ENCODE measurements at regions not wholly inside any gene's neighbourhood (a gene's known extent, or its start where the extent isn't known, plus 50 kb on each side); places are given as distances from the start of the nearest gene placed in this dataset.
"Not testable (repeated sequence)": the region's sequence is repeated elsewhere in the genome, so short reads cannot be mapped to it uniquely, and the experiment has no call there.

- Mint-ChIP-seq H3K27me3 (no peaks in the 10 kb centered on the region), H3K36me3 (no peaks in the 10 kb centered on the region)
Measured at GRCh38 chr21:16426936-16427335, 697.2 kb downstream of the USP25 start.

GRCh38 chr21:16427587-16428087, 697.9 kb downstream of the USP25 start:
- Mint-ChIP-seq H3K36me3 (no peaks in the 10 kb centered on the region), H3K27ac (no peak overlapping the region), H3K27me3 (no peaks in the 10 kb centered on the region), H3K4me3 (no peak overlapping the region), H3K4me1 (no peaks in the 10 kb centered on the region), H3K9me3 (no peaks in the 10 kb centered on the region)
- no peak for DNase-seq

More at GRCh38 chr21:16426936-16427335, 697.2 kb downstream of the USP25 start:
- H3K9me3 Mint-ChIP-seq, result no peaks in the 10 kb centered on the region
- H3K27ac Mint-ChIP-seq, result no peak overlapping the region
- no peak overlapping the region for H3K4me3 Mint-ChIP-seq
- DNase-seq, result no peak
- H3K4me1 Mint-ChIP-seq, result no peaks in the 10 kb centered on the region

GRCh38 chr21:16437586-16437985, 707.8 kb downstream of the USP25 start:
- no peaks in the 10 kb centered on the region for H3K27me3 Mint-ChIP-seq
- no peak overlapping the region for H3K27ac Mint-ChIP-seq
- no peaks in the 10 kb centered on the region for H3K36me3 Mint-ChIP-seq
- no peaks in the 10 kb centered on the region for H3K4me1 Mint-ChIP-seq
- no peak overlapping the region for H3K4me3 Mint-ChIP-seq
- no peaks in the 10 kb centered on the region for H3K9me3 Mint-ChIP-seq
- DNase-seq, result no peak

- DNase-seq, result no peak
- Mint-ChIP-seq H3K27me3 (no peaks in the 10 kb centered on the region), H3K9me3 (no peaks in the 10 kb centered on the region), H3K4me1 (no peaks in the 10 kb centered on the region), H3K27ac (no peak overlapping the region), H3K4me3 (no peak overlapping the region), H3K36me3 (no peaks in the 10 kb centered on the region)
Measured at GRCh38 chr21:16438761-16439160, 709.0 kb downstream of the USP25 start.

GRCh38 chr21:16441789-16442188, 712.0 kb downstream of the USP25 start:
- Mint-ChIP-seq H3K27ac (no peak overlapping the region), H3K9me3 (peaks cover 1% of the 10 kb centered on the region), H3K36me3 (no peaks in the 10 kb centered on the region), H3K27me3 (no peaks in the 10 kb centered on the region), H3K4me3 (no peak overlapping the region), H3K4me1 (no peaks in the 10 kb centered on the region)
- DNase-seq, result no peak

- no peak for DNase-seq
- no peaks in the 10 kb centered on the region for H3K4me1 Mint-ChIP-seq
- H3K27me3 Mint-ChIP-seq, result no peaks in the 10 kb centered on the region
- H3K36me3 Mint-ChIP-seq, result no peaks in the 10 kb centered on the region
- no peak overlapping the region for H3K4me3 Mint-ChIP-seq
- no peak overlapping the region for H3K27ac Mint-ChIP-seq
- no peaks in the 10 kb centered on the region for H3K9me3 Mint-ChIP-seq
Measured at GRCh38 chr21:16454399-16454798, 724.6 kb downstream of the USP25 start.

GRCh38 chr21:16455526-16455925, 725.7 kb downstream of the USP25 start:
- no peaks in the 10 kb centered on the region for H3K9me3 Mint-ChIP-seq
- no peaks in the 10 kb centered on the region for H3K4me1 Mint-ChIP-seq
- H3K27ac Mint-ChIP-seq, result no peak overlapping the region

GRCh38 chr21:16455978-16456377, 726.2 kb downstream of the USP25 start:
- H3K4me1 Mint-ChIP-seq, result no peaks in the 10 kb centered on the region
- no peak overlapping the region for H3K4me3 Mint-ChIP-seq
- no peak overlapping the region for H3K27ac Mint-ChIP-seq
- H3K36me3 Mint-ChIP-seq, result no peaks in the 10 kb centered on the region
- no peaks in the 10 kb centered on the region for H3K9me3 Mint-ChIP-seq
- DNase-seq, result no peak
- no peaks in the 10 kb centered on the region for H3K27me3 Mint-ChIP-seq

More at GRCh38 chr21:16455526-16455925, 725.7 kb downstream of the USP25 start:
- no peak overlapping the region for H3K4me3 Mint-ChIP-seq
- DNase-seq, result no peak
- H3K36me3 Mint-ChIP-seq, result no peaks in the 10 kb centered on the region
- H3K27me3 Mint-ChIP-seq, result no peaks in the 10 kb centered on the region

- Mint-ChIP-seq H3K9me3 (no peaks in the 10 kb centered on the region), H3K4me3 (no peak overlapping the region), H3K36me3 (no peaks in the 10 kb centered on the region), H3K4me1 (no peaks in the 10 kb centered on the region), H3K27me3 (no peaks in the 10 kb centered on the region), H3K27ac (no peak overlapping the region)
- DNase-seq, result no peak
Measured at GRCh38 chr21:16457498-16457897, 727.7 kb downstream of the USP25 start.

GRCh38 chr21:16460936-16461335, 731.2 kb downstream of the USP25 start:
- no peaks in the 10 kb centered on the region for H3K36me3 Mint-ChIP-seq
- H3K27ac Mint-ChIP-seq, result no peak overlapping the region
- peaks cover 3% of the 10 kb centered on the region for H3K9me3 Mint-ChIP-seq
- no peak for DNase-seq
- no peak overlapping the region for H3K4me3 Mint-ChIP-seq
- H3K27me3 Mint-ChIP-seq, result no peaks in the 10 kb centered on the region
- H3K4me1 Mint-ChIP-seq, result no peaks in the 10 kb centered on the region

GRCh38 chr21:16464211-16464889, 734.6 kb downstream of the USP25 start:
- not testable (repeated sequence) for H3K9me3 Mint-ChIP-seq, DNase-seq, H3K4me3 Mint-ChIP-seq, H3K27me3 Mint-ChIP-seq, H3K36me3 Mint-ChIP-seq, H3K4me1 Mint-ChIP-seq, H3K27ac Mint-ChIP-seq

- Mint-ChIP-seq H3K36me3 (no peaks in the 10 kb centered on the region), H3K4me3 (no peak overlapping the region), H3K9me3 (peaks cover 4% of the 10 kb centered on the region), H3K27me3 (no peaks in the 10 kb centered on the region), H3K27ac (no peak overlapping the region), H3K4me1 (no peaks in the 10 kb centered on the region)
- no peak for DNase-seq
Measured at GRCh38 chr21:16468184-16468583, 738.4 kb downstream of the USP25 start.

- no peak for DNase-seq
- H3K36me3 Mint-ChIP-seq, result no peaks in the 10 kb centered on the region
- H3K9me3 Mint-ChIP-seq, result peaks cover 7% of the 10 kb centered on the region
- H3K27me3 Mint-ChIP-seq, result no peaks in the 10 kb centered on the region
- no peaks in the 10 kb centered on the region for H3K4me1 Mint-ChIP-seq
- H3K27ac Mint-ChIP-seq, result no peak overlapping the region
- no peak overlapping the region for H3K4me3 Mint-ChIP-seq
Measured at GRCh38 chr21:16473988-16474387, 744.2 kb downstream of the USP25 start.

- H3K36me3 Mint-ChIP-seq, result no peaks in the 10 kb centered on the region
- H3K4me3 Mint-ChIP-seq, result no peak overlapping the region
- H3K27ac Mint-ChIP-seq, result no peak overlapping the region
- H3K9me3 Mint-ChIP-seq, result peaks cover 12% of the 10 kb centered on the region
- no peaks in the 10 kb centered on the region for H3K27me3 Mint-ChIP-seq
- DNase-seq, result no peak
- H3K4me1 Mint-ChIP-seq, result no peaks in the 10 kb centered on the region
Measured at GRCh38 chr21:16476056-16476825, 746.5 kb downstream of the USP25 start.

GRCh38 chr21:16488042-16488441, 758.3 kb downstream of the USP25 start:
- H3K27ac Mint-ChIP-seq, result no peak overlapping the region
- H3K36me3 Mint-ChIP-seq, result no peaks in the 10 kb centered on the region
- no peaks in the 10 kb centered on the region for H3K27me3 Mint-ChIP-seq
- no peak overlapping the region for H3K4me3 Mint-ChIP-seq
- no peaks in the 10 kb centered on the region for H3K4me1 Mint-ChIP-seq
- DNase-seq, result no peak
- peaks cover 1% of the 10 kb centered on the region for H3K9me3 Mint-ChIP-seq

GRCh38 chr21:16492356-16492755, 762.6 kb downstream of the USP25 start:
- Mint-ChIP-seq H3K36me3 (no peaks in the 10 kb centered on the region), H3K9me3 (no peaks in the 10 kb centered on the region), H3K27me3 (no peaks in the 10 kb centered on the region), H3K4me3 (no peak overlapping the region), H3K4me1 (no peaks in the 10 kb centered on the region), H3K27ac (no peak overlapping the region)
- DNase-seq, result no peak

All from activated naive CD8-positive, alpha-beta T cell treated with anti-CD3 and anti-CD28 coated beads for 36 hours (primary cell).